SU-DHL-6 (cell line): ENCODE measurements at regions not wholly inside any gene's neighbourhood (a gene's known extent, or its start where the extent isn't known, plus 50 kb on each side); places are given as distances from the start of the nearest gene placed in this dataset.

Experiments used
- EZH2phosphoT487 ChIP-seq: fragments of 200-600 bp; sonication (generic), shearing (Covaris generic); conservative IDR thresholded peaks from 2 replicates; pipeline ENCODE4 v1.6.1; 2018; ENCODE audit warnings: mild to moderate bottlenecking, antibody characterized with exemption, low read length, moderate library complexity, mixed read lengths
- TF ChIP-seq, protein P1 (sequence below): fragments of 200-600 bp; sonication (generic); IDR thresholded peaks from one replicate; pipeline ENCODE4 v1.5.1; 2017; ENCODE audit warnings: antibody characterized with exemption, mild to moderate bottlenecking, low read length, moderate library complexity; ENCODE audit not compliant: insufficient read depth, poor library complexity, severe bottlenecking

DNA sequence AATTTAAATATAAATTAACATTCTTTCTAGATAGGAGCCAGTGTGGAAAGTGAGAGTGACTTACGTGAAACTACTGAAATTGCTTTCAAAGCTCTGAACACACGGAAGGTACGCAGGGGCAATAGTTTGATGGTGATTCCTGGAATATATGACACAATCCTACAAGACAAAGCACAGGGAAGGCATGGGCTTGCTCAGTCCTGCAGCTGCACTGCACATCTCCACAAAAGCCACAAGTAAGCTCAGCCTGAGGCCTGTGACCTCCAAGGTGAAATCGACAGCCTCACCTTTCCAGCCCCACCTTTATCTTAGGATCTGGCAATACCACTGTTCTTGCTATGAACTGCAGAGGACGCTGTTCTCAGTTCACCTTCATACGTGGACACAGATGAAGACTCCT lies 109.3 kb upstream of the SCN10A start:
- no peak for TF ChIP-seq EZH2phosphoT487
- TF ChIP-seq, protein P1, sequence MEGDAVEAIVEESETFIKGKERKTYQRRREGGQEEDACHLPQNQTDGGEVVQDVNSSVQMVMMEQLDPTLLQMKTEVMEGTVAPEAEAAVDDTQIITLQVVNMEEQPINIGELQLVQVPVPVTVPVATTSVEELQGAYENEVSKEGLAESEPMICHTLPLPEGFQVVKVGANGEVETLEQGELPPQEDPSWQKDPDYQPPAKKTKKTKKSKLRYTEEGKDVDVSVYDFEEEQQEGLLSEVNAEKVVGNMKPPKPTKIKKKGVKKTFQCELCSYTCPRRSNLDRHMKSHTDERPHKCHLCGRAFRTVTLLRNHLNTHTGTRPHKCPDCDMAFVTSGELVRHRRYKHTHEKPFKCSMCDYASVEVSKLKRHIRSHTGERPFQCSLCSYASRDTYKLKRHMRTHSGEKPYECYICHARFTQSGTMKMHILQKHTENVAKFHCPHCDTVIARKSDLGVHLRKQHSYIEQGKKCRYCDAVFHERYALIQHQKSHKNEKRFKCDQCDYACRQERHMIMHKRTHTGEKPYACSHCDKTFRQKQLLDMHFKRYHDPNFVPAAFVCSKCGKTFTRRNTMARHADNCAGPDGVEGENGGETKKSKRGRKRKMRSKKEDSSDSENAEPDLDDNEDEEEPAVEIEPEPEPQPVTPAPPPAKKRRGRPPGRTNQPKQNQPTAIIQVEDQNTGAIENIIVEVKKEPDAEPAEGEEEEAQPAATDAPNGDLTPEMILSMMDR, result no peak
